ENCODE measurements at regions not wholly inside any gene's neighbourhood (a gene's known extent, or its start where the extent isn't known, plus 50 kb on each side); places are given as distances from the start of the nearest gene placed in this dataset.

- no peak for DNase-seq (ENCODE audit: low spot score)
- no peak for TF ChIP-seq CTCF (IDR thresholded peaks at IDR 0.05; ENCODE audit: borderline replicate concordance, control extremely low read depth, extremely low read depth, insufficient read depth, missing control alignments)
- in situ Hi-C loops (cut with MboI; ENCODE audit: low sequenced_read_pairs, unreplicated experiment) = no loop called here
Observed at GRCh38 chr4:62377245-62377644, 1177.1 kb downstream of the ADGRL3 start.

- TF ChIP-seq CTCF (IDR thresholded peaks at IDR 0.05; ENCODE audit: borderline replicate concordance, control extremely low read depth, extremely low read depth, insufficient read depth, missing control alignments) = no peak
- in situ Hi-C loops (cut with MboI; ENCODE audit: low sequenced_read_pairs, unreplicated experiment) = no loop called here
Observed at GRCh38 chr4:62366939-62367338, 1166.8 kb downstream of the ADGRL3 start.

GRCh38 chr4:62360156-62360545 is 1160.0 kb downstream of the ADGRL3 start:
- TF ChIP-seq CTCF (IDR thresholded peaks at IDR 0.05; ENCODE audit: borderline replicate concordance, control extremely low read depth, extremely low read depth, insufficient read depth, missing control alignments) = no peak
- DNase-seq (ENCODE audit: low spot score) = no peak
- in situ Hi-C loops (cut with MboI; ENCODE audit: low sequenced_read_pairs, unreplicated experiment) = no loop called here

More at GRCh38 chr4:62366939-62367338, 1166.8 kb downstream of the ADGRL3 start:
- DNase-seq (ENCODE audit: low spot score) = no peak

- in situ Hi-C loops (cut with MboI; ENCODE audit: low sequenced_read_pairs, unreplicated experiment) = no loop called here
- DNase-seq (ENCODE audit: low spot score) = no peak
Observed at GRCh38 chr4:62359441-62360155, 1159.5 kb downstream of the ADGRL3 start.

GRCh38 chr4:62344915-62345314 is 1144.8 kb downstream of the ADGRL3 start:
- no peak for TF ChIP-seq CTCF (IDR thresholded peaks at IDR 0.05; ENCODE audit: borderline replicate concordance, control extremely low read depth, extremely low read depth, insufficient read depth, missing control alignments)
- in situ Hi-C loops (cut with MboI; ENCODE audit: low sequenced_read_pairs, unreplicated experiment) = no loop called here
- no peak for DNase-seq (ENCODE audit: low spot score)

More at GRCh38 chr4:62359441-62360155, 1159.5 kb downstream of the ADGRL3 start:
- TF ChIP-seq CTCF (IDR thresholded peaks at IDR 0.05; ENCODE audit: borderline replicate concordance, control extremely low read depth, extremely low read depth, insufficient read depth, missing control alignments) = no peak

- no peak for DNase-seq (ENCODE audit: low spot score)
- in situ Hi-C loops (cut with MboI; ENCODE audit: low sequenced_read_pairs, unreplicated experiment) = no loop called here
- no peak for TF ChIP-seq CTCF (IDR thresholded peaks at IDR 0.05; ENCODE audit: borderline replicate concordance, control extremely low read depth, extremely low read depth, insufficient read depth, missing control alignments)
Observed at GRCh38 chr4:62344474-62344873, 1144.3 kb downstream of the ADGRL3 start.
